Suprapubic skin (tissue), 4 donors: ENCODE measurements at regions not wholly inside any gene's neighbourhood (a gene's known extent, or its start where the extent isn't known, plus 50 kb on each side); places are given as distances from the start of the nearest gene placed in this dataset.

Source experiments
- DNase-seq, 2 donors: peaks; one replicate each; pipeline ENCODE4 v3.0.0-alpha.2; 2019; ENCODE audit warnings: low spot score in 2 of 2
- H3K27ac ChIP-seq: fragments of 200-600 bp; sonication (generic); one replicate; pipeline ENCODE4 v1.5.1; 2019
- H3K27me3 ChIP-seq: fragments of 200-600 bp; sonication (generic); one replicate; pipeline ENCODE4 v1.5.1; 2019
- H3K36me3 ChIP-seq: fragments of 200-600 bp; sonication (generic); one replicate; pipeline ENCODE4 v1.5.1; 2019
- H3K4me1 ChIP-seq: fragments of 200-600 bp; sonication (generic); one replicate; pipeline ENCODE4 v1.5.1; 2019
- H3K4me3 ChIP-seq: fragments of 200-600 bp; sonication (generic); one replicate; pipeline ENCODE4 v1.5.1; 2019; ENCODE audit warnings: mild to moderate bottlenecking
- H3K9me3 ChIP-seq: fragments of 200-600 bp; sonication (generic); one replicate; pipeline ENCODE4 v1.5.1; 2019
- EP300 ChIP-seq: sonication (generic); formaldehyde crosslinking; IDR thresholded peaks from one replicate; pipeline ENCODE4 v1.6.1; 2017; ENCODE audit warnings: antibody characterized with exemption
- POLR2A ChIP-seq, 2 donors: fragments of 450-650 bp; IDR thresholded peaks; one replicate each; pipeline ENCODE4 v1.6.1; 2017; ENCODE audit warnings: antibody characterized with exemption in 2 of 2, mild to moderate bottlenecking in 2 of 2, moderate library complexity in 2 of 2
- POLR2AphosphoS5 ChIP-seq, 3 donors: sonication (generic); formaldehyde crosslinking; IDR thresholded peaks; one replicate each; pipeline ENCODE4 v1.6.1; 2017; ENCODE audit warnings: antibody characterized with exemption in 3 of 3
- WGBS: methylation state at CpG from one replicate; pipeline ENCODE4 v1.1.5; 2018; 5-methylcytosine and 5-hydroxymethylcytosine counted together
- TF ChIP-seq, protein P1 (sequence below), 2 donors: fragments of 200-600 bp in 1 of 2; fragments of 450-650 bp in 1 of 2; sonication (generic) in 1 of 2; IDR thresholded peaks; one replicate each; pipeline ENCODE4 v1.5.1; 2016 to 2019; ENCODE audit warnings: antibody characterized with exemption in 2 of 2, mild to moderate bottlenecking in 1 of 2, moderate library complexity in 1 of 2

DNA sequence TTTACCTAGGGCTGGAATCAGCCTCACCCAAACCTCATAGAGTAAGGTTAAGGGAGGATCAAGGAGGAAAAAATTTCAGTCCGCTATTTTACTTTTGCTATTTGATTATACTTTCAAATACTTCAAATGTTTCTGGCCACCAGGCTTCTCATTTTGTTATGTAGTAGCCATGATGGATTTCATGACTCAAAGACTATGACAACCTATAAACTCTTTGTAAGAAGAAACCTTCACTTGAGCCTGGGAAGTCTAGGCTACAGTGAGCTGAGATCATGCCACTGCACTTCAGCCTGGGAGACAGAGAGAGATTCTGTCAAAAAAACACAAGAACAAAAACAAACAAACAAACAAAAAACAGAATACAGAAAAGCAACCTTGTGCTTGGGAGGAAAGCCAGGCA is 293.6 kb upstream of the TNC start:
- 100% methylated on average over 1 of the region's 1 CpG for WGBS
- no peak overlapping the region for H3K4me3 ChIP-seq
- H3K27ac ChIP-seq = peak overlapping the region; percentile 9
- TF ChIP-seq POLR2A (IDR thresholded peaks at IDR 0.05) (no peak), POLR2AphosphoS5 (IDR thresholded peaks at IDR 0.05) (no peak)
- TF ChIP-seq, protein P1, sequence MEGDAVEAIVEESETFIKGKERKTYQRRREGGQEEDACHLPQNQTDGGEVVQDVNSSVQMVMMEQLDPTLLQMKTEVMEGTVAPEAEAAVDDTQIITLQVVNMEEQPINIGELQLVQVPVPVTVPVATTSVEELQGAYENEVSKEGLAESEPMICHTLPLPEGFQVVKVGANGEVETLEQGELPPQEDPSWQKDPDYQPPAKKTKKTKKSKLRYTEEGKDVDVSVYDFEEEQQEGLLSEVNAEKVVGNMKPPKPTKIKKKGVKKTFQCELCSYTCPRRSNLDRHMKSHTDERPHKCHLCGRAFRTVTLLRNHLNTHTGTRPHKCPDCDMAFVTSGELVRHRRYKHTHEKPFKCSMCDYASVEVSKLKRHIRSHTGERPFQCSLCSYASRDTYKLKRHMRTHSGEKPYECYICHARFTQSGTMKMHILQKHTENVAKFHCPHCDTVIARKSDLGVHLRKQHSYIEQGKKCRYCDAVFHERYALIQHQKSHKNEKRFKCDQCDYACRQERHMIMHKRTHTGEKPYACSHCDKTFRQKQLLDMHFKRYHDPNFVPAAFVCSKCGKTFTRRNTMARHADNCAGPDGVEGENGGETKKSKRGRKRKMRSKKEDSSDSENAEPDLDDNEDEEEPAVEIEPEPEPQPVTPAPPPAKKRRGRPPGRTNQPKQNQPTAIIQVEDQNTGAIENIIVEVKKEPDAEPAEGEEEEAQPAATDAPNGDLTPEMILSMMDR (IDR thresholded peaks at IDR 0.05) = no peak
- peaks cover 4% of the 10 kb centered on the region for H3K4me1 ChIP-seq
- no peaks in the 10 kb centered on the region for H3K9me3 ChIP-seq
- no peak for DNase-seq
- H3K36me3 ChIP-seq = no peaks in the 10 kb centered on the region
- H3K27me3 ChIP-seq = no peaks in the 10 kb centered on the region

- peaks cover 4% of the 10 kb centered on the region for H3K4me1 ChIP-seq
- no peak overlapping the region for H3K4me3 ChIP-seq
- WGBS = 58% methylated on average over 2 of the region's 2 CpGs
- no peaks in the 10 kb centered on the region for H3K27me3 ChIP-seq
- no peak for DNase-seq
- H3K9me3 ChIP-seq = no peaks in the 10 kb centered on the region
- TF ChIP-seq EP300 (no peak), POLR2A (IDR thresholded peaks at IDR 0.05) (no peak), POLR2AphosphoS5 (IDR thresholded peaks at IDR 0.05) (no peak)
- TF ChIP-seq, protein P1 (IDR thresholded peaks at IDR 0.05) = no peak
- no peaks in the 10 kb centered on the region for H3K36me3 ChIP-seq
- peak overlapping the region; percentile 9 for H3K27ac ChIP-seq
Measured at GRCh38 chr9:115411993-115412452, 294.1 kb upstream of the TNC start.

DNA sequence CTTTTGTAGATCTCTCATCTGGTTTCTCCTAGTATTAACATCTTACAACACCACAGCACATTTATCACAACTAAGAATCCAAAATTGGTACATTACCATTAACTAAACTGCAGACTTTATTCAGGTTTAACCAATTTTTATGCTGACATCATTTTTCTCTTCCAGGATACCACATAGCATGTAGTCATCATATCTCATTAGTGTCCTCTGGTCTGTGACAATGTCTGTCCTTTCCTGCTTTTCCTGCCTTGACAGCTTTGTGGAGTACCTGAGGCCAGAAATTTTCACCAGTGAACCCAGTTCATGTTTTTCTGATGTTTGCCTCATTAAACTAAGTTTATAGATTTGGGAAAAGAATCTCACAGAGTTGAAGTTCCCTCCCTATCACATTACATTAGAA is 294.7 kb upstream of the TNC start:
- Histone ChIP-seq H3K4me3 (no peak overlapping the region), H3K27ac (no peak overlapping the region), H3K9me3 (no peaks in the 10 kb centered on the region), H3K27me3 (no peaks in the 10 kb centered on the region), H3K36me3 (no peaks in the 10 kb centered on the region), H3K4me1 (peaks cover 4% of the 10 kb centered on the region)
- DNase-seq = no peak
- TF ChIP-seq POLR2AphosphoS5 (IDR thresholded peaks at IDR 0.05) (no peak), EP300 (no peak), POLR2A (IDR thresholded peaks at IDR 0.05) (no peak)
- TF ChIP-seq, protein P1 (IDR thresholded peaks at IDR 0.05) = no peak

- H3K4me1 ChIP-seq = peaks cover 4% of the 10 kb centered on the region
- H3K27ac ChIP-seq = peak overlapping the region; percentile 50
- no peak overlapping the region for H3K4me3 ChIP-seq
- H3K36me3 ChIP-seq = no peaks in the 10 kb centered on the region
- TF ChIP-seq, protein P1 (IDR thresholded peaks at IDR 0.05) = no peak
- no peaks in the 10 kb centered on the region for H3K9me3 ChIP-seq
- no peaks in the 10 kb centered on the region for H3K27me3 ChIP-seq
- no peak for DNase-seq
Measured at GRCh38 chr9:115413304-115413703, 295.3 kb upstream of the TNC start.

DNA sequence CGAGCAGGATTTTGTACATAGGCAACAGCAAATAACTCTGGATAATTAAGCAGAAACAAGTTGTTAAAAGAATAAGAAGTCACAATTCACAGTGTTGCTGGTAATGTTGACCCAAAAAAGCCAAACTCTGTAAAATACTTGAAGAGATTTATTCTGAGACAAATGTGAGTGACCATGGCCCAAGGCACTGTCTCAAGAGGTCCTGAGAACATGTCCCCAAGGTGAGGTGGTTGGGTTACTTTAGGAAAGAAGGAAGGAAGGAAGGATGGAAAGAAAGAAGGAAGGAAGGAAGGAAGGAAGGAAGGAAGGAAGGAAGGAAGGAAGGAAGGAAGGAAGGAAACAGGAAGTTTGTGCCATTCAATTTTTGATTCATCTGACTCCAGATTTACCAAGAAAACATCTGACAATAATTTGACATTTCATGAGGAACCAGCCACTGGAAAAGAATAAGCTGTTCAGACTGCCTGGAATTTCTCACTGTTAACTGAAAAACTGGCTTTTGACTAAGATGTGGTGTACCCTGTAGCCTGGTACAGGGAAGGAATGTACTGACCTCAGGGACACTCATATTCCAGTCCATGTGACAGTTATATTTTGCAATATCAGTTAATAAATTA is 295.9 kb upstream of the TNC start:
- Histone ChIP-seq H3K27ac (peak overlapping the region; percentile 50), H3K4me3 (no peak overlapping the region), H3K4me1 (peaks cover 4% of the 10 kb centered on the region), H3K9me3 (no peaks in the 10 kb centered on the region), H3K27me3 (no peaks in the 10 kb centered on the region), H3K36me3 (no peaks in the 10 kb centered on the region)
- DNase-seq = no peak
- WGBS = 70% methylated on average over 1 of the region's 1 CpG
- TF ChIP-seq EP300 = no peak
- TF ChIP-seq, protein P1 (IDR thresholded peaks at IDR 0.05) = no peak
- no peak for TF ChIP-seq POLR2A (IDR thresholded peaks at IDR 0.05)
- no peak for TF ChIP-seq POLR2AphosphoS5 (IDR thresholded peaks at IDR 0.05)
